HG03442 (cell line): ENCODE measurements at regions not wholly inside any gene's neighbourhood (a gene's known extent, or its start where the extent isn't known, plus 50 kb on each side); places are given as distances from the start of the nearest gene placed in this dataset.

ENCODE experiments used
- ATAC-seq: cut with Tn5 transposase; IDR thresholded peaks from one replicate; pipeline ENCODE4 v1.9.1; 2021; ENCODE audit warnings: mild to moderate bottlenecking, moderate library complexity; ENCODE audit not compliant: unreplicated experiment

DNA sequence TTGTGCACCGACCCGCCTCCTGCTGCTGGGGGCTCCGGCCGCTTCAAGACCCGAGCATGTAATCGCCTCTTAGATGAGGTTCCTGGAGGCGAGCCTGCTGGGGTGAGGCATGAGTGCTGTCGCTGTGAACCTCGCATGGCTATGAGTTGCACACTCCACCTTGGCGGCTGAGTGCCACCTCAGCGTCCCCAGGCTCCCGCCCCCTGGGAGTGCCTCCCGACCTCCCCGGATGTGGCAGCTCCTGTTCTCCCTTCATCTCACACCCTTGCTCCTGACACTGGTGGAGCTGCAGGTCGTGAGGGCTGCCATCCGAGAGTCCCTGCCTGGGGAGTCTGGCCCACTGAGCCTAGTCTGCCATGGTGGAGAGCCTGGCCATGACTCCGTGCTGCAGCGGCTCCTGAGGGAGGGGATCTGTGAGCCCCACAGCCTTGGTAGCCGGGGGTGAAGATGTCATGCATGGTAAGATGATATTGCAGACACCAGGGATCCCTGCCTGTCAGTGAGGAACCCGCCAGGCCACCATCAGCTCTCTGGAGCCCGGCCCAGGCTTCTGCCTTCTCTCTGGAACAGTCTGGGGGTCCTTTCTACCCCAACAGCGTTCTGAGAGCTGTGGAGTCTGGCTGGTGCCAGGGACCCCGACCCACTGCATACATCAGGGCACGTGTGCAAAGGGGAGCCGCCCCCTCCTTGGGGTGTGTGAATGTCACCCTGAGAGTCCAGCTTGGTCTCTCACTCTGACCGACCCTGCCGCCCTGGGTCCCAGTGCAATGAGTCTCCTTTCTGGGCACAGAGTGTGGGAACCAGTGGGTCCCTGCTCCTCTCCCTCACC lies 61.6 kb upstream of the HS6ST1 start:
- ATAC-seq: no peak

DNA sequence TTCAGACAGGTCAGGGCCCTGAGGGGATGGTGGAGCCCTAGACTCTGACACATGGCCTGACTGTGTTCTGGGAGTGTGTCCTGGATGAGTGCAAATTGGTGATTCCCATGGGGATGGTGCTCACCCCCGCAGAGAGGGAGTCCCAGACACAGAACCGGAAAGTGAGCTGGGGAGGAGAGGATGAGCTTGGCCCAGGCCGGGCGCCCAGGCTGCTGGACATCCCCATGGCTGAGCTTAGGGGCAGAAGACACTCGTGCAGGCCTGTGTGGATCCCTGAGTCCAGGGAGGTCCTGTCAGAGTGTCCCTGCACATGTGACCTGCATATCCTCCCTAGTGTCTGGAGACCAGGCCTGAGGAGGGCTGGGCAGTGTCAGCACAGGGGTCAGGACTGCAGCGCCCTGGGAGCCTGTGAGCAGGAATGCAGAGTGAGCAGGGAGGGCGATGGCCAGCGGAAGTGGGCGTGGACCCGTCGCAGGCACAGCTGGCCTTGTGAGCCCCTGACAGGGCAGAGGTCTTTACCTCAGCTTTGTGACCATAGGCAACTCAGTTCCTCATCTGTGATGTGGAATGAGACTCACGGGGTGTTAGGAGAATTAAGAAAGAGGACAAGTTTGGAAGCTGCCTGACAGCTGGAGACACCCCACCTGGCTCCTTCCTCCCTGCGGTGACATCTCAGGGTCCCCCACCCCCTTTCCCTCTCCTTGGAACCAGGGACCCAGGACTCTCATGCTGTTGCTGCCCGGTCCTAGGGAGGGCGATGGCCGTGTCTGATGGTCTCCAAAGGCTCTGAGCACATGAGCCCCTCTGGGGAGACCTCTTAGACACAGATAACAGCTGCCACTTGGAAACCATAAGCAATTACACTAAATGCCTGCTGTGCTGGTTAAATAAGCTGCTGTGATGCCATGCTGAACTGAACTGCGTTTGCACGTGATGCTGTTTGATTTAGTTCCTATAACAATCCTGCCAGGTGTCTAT lies 62.6 kb upstream of the HS6ST1 start:
- no peak for ATAC-seq

- ATAC-seq: no peak
Observed at GRCh38 chr2:128384446-128384845, 65.8 kb upstream of the HS6ST1 start.

- ATAC-seq: no peak
Observed at GRCh38 chr2:128384956-128385355, 66.3 kb upstream of the HS6ST1 start.

- no peak for ATAC-seq
Observed at GRCh38 chr2:128385365-128385764, 66.7 kb upstream of the HS6ST1 start.

GRCh38 chr2:128386066-128386465 lies 67.4 kb upstream of the HS6ST1 start:
- ATAC-seq: no peak

- ATAC-seq: no peak
Observed at GRCh38 chr2:128388499-128388941, 69.9 kb upstream of the HS6ST1 start.

DNA sequence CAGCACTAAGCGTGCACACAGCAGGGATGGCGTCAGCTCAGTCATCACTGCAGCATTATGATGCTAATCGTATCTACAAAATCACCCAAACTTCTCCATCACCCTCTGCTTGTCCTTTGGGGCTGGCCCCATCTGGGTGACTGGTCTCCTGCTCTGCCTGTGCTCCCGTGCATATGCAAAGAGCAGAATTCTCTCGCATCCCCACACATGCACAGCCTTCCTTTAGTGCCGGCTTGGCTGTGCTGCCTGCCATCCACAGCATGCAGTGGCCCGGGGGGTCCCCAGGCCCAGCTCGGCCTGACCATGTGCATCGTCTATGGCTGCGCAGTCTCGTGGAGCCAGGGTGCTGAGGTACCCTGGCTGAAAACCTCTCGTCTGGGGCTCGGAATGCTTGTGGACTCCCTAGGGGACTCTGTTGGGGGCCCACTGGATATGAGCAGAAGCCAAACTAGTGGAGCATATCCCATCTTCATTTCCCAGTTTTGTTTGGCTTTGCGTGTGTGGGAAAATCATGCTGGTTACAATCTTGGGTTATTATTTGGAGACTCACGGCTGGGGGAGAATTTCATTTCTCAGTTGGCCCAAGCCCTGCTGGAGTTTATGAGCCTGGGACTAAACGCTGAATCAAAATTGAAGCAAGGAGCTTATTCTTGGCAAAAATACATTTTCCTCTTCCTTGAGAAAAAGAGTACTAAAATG lies 70.9 kb upstream of the HS6ST1 start:
- no peak for ATAC-seq

- no peak for ATAC-seq
Observed at GRCh38 chr2:128390256-128390990, 71.8 kb upstream of the HS6ST1 start.

DNA sequence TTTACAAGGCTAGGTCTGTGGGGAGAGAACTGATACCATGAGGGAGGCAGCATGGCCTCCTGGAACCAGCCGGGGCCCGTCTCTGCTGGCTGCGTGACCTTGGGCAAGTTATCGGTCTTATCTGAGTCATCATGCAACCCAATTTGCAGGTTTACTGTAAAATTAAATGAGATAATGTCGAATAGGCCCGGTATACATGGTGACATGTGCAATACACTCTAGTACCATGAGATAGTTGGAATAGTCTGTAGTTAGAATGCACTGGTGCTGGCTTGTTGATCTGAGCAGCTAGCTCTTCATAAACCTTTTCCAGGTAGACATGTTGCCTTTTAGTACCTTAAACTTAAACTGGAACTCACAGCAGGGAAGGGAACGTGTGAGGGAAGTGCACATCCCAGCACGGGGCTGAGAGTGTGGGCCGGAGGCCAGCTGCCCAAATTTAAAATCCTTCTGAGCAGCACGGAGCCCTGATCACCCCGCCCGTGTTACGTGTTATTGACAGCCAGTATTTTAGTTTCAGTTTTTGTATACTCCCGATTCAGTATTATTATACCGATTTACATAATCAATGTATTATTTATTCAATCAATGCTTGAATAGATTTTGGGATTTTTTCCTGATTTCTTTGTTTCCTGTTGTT lies 72.4 kb upstream of the HS6ST1 start:
- no peak for ATAC-seq

DNA sequence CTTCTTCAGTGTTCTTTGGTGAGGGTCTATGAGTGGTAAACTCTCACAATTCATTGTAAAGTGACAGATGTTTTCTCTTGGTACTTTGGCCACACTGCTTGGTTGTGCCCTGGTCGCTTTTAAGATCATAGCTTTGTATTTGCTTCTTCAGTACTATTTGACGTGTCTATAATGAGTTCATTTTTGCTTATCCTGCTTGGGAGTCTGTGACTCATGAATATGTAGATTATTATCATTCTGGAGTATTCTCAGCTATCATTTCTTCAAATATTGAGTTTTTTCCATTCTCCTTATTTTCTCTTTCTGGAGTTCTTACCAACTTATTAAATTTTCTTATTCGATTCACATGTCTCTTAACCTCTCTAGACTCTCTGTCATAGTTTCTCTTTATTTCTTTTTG lies 73.0 kb upstream of the HS6ST1 start:
- ATAC-seq: no peak

GRCh38 chr2:128392207-128392606 lies 73.5 kb upstream of the HS6ST1 start:
- no peak for ATAC-seq

- ATAC-seq: no peak
Observed at GRCh38 chr2:128394007-128394730, 75.5 kb upstream of the HS6ST1 start.

DNA sequence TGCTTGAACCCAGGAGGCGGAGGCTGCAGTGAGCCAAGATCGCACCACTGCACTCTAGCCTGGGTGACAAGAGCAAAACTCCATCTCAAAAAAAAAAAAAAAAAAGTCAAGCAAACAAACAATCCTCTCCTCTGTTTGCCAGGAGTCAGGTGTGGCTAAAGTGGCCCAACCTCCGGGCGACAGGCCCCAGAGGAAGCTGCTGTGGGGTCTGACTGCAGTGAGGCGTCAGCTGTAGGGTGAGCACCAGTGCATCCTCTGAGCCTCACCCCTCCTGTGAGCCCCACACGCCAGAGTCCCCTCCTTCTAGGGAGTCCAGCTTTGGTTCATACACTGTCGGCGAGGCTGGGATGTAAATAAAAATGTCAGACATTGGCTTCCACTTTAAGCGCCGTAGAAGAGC lies 76.5 kb upstream of the HS6ST1 start:
- ATAC-seq: no peak

- no peak for ATAC-seq
Observed at GRCh38 chr2:128395640-128396499, 77.2 kb upstream of the HS6ST1 start.

GRCh38 chr2:128396500-128396891 lies 77.8 kb upstream of the HS6ST1 start:
- no peak for ATAC-seq

DNA sequence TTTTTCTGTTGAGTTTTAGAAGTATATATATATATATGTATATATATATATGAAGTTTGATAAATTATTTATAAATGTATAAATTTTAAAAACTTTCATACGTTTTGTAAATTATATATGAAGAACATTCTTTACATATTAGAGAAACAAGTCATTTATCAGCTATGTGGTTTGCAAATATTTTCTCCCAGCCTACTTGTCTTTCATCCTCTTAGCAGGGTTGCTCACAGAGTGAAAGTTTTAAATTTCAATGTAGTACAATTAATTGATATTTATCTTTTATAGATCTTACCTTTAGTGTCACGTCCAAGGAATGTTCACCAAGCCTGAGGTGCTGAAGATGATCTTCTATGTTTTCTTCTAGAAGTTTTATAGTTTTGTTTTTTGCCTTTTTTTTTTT lies 78.3 kb upstream of the HS6ST1 start:
- no peak for ATAC-seq

GRCh38 chr2:128399256-128399655 lies 80.6 kb upstream of the HS6ST1 start:
- ATAC-seq: no peak
